GM12873 (cell line): ENCODE measurements at regions not wholly inside any gene's neighbourhood (a gene's known extent, or its start where the extent isn't known, plus 50 kb on each side); places are given as distances from the start of the nearest gene placed in this dataset.

Experiments used
- CTCF ChIP-seq: IDR thresholded peaks from 2 replicates; pipeline ENCODE4 v1.5.1; 2012; ENCODE audit warnings: low read depth, mild to moderate bottlenecking, moderate library complexity, low read length, control low read depth; ENCODE audit not compliant: insufficient read depth; ENCODE audit errors: missing control alignments

- TF ChIP-seq CTCF: no peak
Observed at GRCh38 chr3:95899494-95899893, 914.9 kb upstream of the EPHA6 start.

DNA sequence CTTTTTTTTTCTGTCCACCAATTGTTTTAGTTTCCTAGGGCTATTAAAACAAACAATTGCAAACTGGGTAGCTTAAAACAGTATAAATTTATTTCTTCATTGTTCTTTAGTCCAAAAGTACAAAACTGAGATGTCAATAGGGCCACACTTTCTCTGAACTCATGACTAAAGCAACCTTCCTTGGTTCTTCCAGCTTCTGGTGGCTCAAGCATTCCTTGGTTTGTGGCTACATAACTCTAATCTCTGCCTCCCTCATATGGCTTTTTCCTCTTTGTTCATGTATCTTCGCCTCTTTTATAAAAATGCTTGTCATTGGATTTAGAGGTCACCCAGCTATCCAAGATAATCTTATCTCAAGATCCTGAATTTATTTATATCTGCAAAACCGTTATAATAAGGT, 914.5 kb upstream of the EPHA6 start:
- TF ChIP-seq CTCF: no peak

- TF ChIP-seq CTCF: no peak
Observed at GRCh38 chr3:95901948-95902347, 912.4 kb upstream of the EPHA6 start.

DNA sequence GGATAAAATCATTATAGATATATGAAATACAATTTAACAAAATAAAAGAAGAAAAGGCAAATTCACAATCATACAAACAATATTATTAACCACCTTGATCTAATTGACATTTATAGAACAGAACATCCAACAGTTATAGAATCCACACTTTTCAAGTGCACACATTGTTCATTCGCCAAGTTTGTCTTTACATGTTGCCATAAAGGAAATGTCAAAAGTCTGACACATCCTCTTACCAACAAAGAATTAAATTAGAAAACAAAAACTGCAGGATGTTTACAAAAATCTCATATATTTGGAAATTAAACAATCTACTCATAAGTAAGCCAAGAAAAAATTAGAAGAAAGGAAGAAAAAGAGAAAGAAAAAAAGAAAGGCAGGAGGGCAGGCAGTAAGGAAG, 909.2 kb upstream of the EPHA6 start:
- TF ChIP-seq CTCF: no peak

GRCh38 chr3:95911767-95912166, 902.6 kb upstream of the EPHA6 start:
- no peak for TF ChIP-seq CTCF

GRCh38 chr3:95923496-95924210, 890.7 kb upstream of the EPHA6 start:
- no peak for TF ChIP-seq CTCF

DNA sequence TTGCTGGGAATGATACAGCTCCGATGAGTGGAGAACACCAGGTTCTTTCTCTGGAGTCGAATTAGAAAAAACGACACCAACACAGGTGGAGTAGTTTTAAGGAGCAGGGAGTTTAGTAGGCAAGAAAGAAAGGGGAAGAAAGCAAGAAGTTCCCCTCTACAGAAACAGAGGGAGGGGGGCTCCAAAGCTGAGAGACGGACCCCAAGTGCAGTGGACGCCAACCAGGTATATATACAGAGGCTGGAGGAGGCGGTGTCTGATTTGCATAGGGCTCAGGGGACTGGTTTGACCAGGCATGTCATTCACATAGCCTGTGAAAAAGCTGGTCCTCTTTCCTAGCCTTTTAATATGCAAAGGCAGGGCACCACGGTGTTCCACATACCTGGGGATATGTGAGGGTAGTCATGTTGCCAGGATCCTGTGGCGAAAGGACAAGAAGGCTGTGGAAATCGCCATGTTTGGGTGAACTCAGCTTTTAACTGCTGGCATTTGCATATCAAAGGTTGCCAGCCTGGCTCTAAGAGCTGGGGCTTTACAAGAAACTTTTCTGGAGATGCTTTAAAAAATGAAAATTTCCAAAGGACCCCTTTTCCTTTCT, 887.4 kb upstream of the EPHA6 start:
- no peak for TF ChIP-seq CTCF
